NB4 (cell line): ENCODE measurements at regions not wholly inside any gene's neighbourhood (a gene's known extent, or its start where the extent isn't known, plus 50 kb on each side); places are given as distances from the start of the nearest gene placed in this dataset.

Experiments
- CTCF ChIP-seq: IDR thresholded peaks from one replicate; pipeline ENCODE4 v1.5.1; 2012; ENCODE audit warnings: low read depth, low read length
- MAX ChIP-seq: IDR thresholded peaks from 2 replicates; pipeline ENCODE4 v1.6.1; 2011; ENCODE audit warnings: low read depth, low read length

GRCh38 chr10:7475046-7475911 lies 64.4 kb upstream of the SFMBT2 start:
- TF ChIP-seq MAX (no peak), CTCF (no peak)
